COLO668 (cell line): ENCODE measurements at regions not wholly inside any gene's neighbourhood (a gene's known extent, or its start where the extent isn't known, plus 50 kb on each side); places are given as distances from the start of the nearest gene placed in this dataset.

Source experiments
- DNase-seq: peaks from one replicate; lab custom pipeline; 2025; ENCODE audit not compliant: unreplicated experiment; lab: John Stamatoyannopoulos, UW

GRCh38 chr7:49244543-49244942, 320.2 kb downstream of the CDC14C start:
- no peak for DNase-seq

DNA sequence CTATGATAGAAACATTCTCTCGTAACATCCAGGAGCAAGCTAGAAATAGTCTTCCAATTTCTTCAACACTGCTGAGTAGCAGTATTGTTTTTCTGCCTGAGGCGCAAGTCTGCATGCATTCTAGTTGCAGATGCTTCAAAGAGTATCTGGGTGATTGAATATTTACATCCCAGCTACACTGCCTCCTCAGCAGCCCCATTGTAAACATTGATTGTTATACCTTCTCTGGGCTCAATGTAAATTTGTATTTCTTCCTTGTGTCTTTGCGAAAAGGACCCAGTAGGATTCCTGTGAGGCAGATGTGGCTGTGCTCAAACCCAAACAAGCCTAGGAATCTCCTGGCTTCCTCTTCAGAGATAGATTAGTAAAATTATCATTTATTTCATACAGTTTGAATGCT, 320.7 kb downstream of the CDC14C start:
- no peak for DNase-seq

- no peak for DNase-seq
Measured at GRCh38 chr7:49247759-49248158, 323.4 kb downstream of the CDC14C start.

- DNase-seq = no peak
Measured at GRCh38 chr7:49255054-49255453, 330.7 kb downstream of the CDC14C start.

DNA sequence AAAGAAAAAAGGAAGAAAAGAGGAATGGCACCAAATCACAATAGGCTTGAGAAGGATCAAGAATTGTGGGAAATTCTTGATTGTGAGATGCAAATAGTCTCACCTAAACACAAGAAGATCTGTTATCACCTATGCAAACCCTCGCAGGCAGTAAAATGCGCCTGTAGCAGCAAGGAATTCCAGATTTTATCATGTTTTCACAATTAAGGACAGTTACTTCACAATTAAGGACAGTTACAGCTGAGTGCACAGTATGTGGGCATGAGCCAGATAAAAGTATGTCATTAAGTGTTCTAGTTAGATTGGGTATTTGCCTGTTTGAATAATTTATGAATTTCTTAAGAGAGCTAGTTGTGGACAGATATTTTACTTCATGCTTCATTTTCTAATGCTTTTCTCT, 336.2 kb downstream of the CDC14C start:
- no peak for DNase-seq

DNA sequence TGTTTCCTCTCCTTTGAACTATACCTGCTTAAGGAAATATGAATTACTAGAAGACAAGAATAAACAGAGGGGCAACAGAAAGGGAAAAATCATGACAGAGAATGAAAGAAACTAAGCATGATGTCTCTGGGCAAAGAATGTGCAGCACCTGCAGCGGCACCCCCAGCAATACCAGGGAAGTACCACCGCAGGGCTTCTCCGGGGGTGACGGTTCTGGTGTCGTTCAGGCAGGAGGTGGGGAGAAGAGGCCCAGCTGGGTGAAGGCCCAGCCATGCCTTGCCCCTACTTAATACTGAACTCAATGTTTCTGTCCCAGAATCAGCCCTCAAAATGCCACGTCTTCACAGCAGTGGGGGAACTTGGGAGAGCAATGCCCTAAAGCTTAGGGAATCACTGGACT, 337.6 kb downstream of the CDC14C start:
- DNase-seq = no peak

- DNase-seq = no peak
Measured at GRCh38 chr7:49264530-49264929, 340.2 kb downstream of the CDC14C start.

DNA sequence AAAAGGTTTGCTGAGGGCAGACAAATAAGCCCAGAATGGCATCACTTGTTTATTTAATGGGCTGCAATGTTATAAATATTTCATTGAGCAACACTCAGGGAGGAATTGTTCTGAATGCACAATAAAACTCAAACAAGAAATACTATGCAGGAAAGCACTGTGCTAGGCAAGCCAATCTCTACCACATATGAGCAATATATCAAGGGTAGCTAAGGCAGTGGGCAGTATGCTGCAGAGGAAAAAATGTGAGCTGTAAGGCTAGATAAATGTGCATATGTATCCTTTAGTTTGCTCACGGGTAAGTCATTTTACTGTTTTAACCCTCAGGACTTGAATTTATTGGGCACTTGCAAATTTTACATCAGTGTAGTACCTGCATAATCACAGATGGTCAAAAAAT, 349.6 kb downstream of the CDC14C start:
- no peak for DNase-seq

- DNase-seq = no peak
Measured at GRCh38 chr7:49279891-49280290, 355.5 kb downstream of the CDC14C start.

DNA sequence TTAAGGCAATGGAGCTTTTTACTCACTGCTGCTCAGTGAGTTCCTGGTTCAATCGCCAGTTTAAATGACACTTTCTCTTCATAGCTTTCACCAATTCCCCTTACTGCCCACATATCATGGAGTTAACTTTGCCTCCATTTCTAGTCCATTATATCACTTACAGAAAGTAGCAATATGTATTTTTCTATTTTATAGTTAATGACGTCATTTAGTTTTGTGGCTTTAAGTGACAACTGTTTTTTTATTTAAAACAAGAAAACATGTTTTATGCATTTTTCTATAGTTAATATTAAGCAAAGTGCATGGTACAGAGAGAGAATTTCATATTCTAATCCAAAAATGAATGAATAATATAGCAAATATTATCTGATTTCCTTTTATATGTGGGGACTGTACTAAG, 363.3 kb downstream of the CDC14C start:
- no peak for DNase-seq

DNA sequence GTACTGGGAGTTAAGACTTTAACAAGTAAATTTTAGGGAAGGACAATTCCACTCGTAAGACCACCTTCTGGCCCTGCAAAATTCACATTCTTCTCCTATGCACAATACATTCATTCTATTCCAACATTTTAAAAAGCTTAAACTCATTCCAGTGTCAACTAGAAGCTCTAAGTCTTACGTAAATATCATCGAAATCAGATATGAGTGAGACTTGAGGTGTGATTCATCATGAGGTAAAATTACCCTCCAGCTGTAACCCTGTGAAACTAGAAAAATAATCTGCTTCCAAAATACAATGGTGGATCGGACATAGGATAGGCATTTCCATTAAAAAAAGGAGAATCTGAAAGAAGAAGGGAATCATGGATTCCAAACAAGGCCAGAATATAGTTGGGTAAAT, 370.3 kb downstream of the CDC14C start:
- no peak for DNase-seq

DNA sequence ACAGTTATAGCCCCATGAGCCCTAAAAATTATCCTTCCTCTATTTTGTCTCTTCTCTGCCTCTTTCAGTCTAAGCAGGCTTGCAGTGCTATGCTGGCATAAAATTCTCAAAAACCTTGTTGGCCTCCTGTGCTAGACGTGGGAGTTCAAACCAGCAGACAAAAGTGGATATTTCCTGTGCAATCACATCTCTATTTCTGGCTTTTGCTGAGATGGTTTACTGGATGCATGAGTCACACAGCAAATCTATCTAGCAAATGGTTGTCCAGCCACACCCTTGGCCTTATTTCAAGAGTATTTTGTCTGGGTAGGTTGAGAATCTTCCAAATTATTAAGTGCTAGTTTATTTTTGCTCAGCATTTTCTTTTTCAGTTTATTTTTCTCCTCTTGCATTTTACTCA, 370.8 kb downstream of the CDC14C start:
- no peak for DNase-seq

GRCh38 chr7:49297958-49298357, 373.6 kb downstream of the CDC14C start:
- DNase-seq = no peak

DNA sequence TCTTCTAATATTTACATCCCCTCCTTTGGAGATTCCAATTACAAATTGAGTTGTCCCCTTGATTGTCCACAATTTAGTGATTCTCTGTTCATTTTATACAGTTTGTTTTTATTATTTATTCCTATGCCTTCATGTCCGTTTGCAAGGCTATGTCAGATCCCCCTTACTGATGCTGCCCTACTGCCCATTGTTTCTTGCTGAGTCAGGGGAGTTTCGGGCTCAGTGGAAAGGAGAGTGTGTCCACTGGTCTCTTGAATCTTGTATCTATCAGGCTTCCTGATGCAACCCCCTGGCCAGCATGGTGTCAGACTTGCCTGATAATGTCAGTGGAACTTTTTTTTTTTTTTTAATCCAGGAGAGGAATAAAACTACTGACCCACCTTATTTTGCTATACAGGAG, 384.4 kb downstream of the CDC14C start:
- no peak for DNase-seq

- DNase-seq = no peak
Measured at GRCh38 chr7:49320083-49320482, 395.7 kb downstream of the CDC14C start.

DNA sequence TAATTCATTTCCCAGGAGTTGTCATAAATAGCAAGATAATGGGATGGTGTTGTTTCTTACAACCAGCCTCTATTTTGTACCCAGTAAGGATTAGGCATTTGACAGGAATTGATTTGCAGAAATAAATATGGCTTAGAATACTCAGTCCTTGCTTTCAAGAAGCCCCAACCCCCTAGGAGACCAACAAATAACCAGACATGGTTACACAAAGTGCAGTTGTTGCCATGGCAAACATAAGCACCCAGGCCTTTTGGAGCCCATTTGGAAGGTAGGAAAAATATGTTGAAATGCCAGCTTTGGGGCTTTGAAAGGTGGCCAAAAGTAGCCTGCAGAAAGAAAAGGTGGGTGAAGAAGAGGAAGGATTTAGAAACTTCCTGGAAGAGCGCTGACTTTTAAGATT, 397.5 kb downstream of the CDC14C start:
- DNase-seq = no peak

GRCh38 chr7:49322476-49322875, 398.1 kb downstream of the CDC14C start:
- DNase-seq = no peak

GRCh38 chr7:49324040-49324439, 399.7 kb downstream of the CDC14C start:
- DNase-seq = no peak

DNA sequence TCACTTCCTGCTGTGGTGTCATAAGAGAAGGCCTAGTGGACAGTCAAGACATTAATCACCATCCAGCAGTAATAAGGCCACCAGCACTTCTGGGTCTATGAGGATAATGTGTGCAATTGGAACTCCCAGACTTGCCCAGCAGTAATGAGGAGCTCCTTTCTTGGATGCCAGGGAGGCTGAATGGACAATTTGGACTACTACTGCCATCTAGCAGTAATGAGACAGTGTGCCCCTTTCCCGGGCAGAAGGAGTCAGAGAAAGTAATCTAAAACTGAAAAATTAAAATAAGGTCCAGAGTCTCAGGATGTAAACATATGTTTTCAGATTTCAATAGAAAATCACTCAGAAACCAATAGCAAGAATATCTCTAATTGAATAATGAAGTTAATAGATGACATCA, 400.4 kb downstream of the CDC14C start:
- no peak for DNase-seq

DNA sequence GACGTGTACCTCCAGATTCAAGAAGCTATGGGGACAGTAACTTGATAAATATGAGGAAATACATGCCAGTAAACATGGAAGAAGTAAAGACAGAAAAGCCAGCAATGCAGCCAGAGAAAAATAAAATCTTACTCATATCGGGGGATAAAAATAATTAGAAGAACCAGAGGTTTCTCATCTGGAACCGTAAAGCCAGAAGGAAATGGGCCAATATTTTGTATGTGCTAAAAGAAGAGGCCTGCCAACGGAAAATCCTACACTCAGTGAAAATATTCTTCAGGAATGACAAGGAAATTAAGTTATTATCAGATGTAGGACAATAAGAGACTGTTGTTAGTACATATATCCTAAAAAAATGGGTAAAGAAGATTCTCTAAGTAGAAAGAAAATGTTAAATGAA, 401.2 kb downstream of the CDC14C start:
- DNase-seq = no peak

- DNase-seq = no peak
Measured at GRCh38 chr7:49327155-49327554, 402.8 kb downstream of the CDC14C start.

GRCh38 chr7:49333180-49333881, 409.0 kb downstream of the CDC14C start:
- DNase-seq = no peak

DNA sequence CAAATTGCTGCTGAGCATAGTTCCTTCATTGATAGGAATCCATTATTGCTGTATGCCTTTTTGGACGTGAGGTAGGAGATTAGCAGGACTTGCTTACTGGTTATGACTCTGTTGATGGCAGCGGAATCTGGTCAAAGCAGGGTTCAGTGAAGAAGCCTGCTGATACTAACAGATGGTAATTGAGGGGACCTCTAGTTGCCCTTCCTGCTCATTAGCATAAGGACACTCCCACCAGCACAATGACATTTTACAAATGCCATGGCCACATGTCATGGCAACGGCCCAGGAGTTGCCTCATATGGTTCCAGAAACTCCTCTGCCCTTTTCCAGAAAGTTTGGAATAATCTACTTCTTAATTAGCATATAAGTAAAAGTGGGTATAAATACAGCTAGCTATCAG, 417.5 kb downstream of the CDC14C start:
- DNase-seq = no peak

- no peak for DNase-seq
Measured at GRCh38 chr7:49344556-49344955, 420.2 kb downstream of the CDC14C start.
